ENCODE measurements at regions not wholly inside any gene's neighbourhood (a gene's known extent, or its start where the extent isn't known, plus 50 kb on each side); places are given as distances from the start of the nearest gene placed in this dataset.

- TF ChIP-seq, protein P1, sequence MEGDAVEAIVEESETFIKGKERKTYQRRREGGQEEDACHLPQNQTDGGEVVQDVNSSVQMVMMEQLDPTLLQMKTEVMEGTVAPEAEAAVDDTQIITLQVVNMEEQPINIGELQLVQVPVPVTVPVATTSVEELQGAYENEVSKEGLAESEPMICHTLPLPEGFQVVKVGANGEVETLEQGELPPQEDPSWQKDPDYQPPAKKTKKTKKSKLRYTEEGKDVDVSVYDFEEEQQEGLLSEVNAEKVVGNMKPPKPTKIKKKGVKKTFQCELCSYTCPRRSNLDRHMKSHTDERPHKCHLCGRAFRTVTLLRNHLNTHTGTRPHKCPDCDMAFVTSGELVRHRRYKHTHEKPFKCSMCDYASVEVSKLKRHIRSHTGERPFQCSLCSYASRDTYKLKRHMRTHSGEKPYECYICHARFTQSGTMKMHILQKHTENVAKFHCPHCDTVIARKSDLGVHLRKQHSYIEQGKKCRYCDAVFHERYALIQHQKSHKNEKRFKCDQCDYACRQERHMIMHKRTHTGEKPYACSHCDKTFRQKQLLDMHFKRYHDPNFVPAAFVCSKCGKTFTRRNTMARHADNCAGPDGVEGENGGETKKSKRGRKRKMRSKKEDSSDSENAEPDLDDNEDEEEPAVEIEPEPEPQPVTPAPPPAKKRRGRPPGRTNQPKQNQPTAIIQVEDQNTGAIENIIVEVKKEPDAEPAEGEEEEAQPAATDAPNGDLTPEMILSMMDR (IDR thresholded peaks at IDR 0.05 in 2 of 3, conservative IDR thresholded peaks at IDR 0.05 in 1 of 3; ENCODE audit: insufficient read depth in 2 of 3, low read depth in 1 of 3, low read length in 3 of 3): no peak
- no peak for TF ChIP-seq ZNF174 (CRISPR knock-in tag; IDR thresholded peaks at IDR 0.05)
- no peak for TF ChIP-seq ZBTB33 (CRISPR knock-in tag; IDR thresholded peaks at IDR 0.05)
- TF ChIP-seq CREB1 (IDR thresholded peaks at IDR 0.05): no peak
- no peak for TF ChIP-seq CREB1 (CRISPR knock-in tag; IDR thresholded peaks at IDR 0.05)
- TF ChIP-seq, protein P2, sequence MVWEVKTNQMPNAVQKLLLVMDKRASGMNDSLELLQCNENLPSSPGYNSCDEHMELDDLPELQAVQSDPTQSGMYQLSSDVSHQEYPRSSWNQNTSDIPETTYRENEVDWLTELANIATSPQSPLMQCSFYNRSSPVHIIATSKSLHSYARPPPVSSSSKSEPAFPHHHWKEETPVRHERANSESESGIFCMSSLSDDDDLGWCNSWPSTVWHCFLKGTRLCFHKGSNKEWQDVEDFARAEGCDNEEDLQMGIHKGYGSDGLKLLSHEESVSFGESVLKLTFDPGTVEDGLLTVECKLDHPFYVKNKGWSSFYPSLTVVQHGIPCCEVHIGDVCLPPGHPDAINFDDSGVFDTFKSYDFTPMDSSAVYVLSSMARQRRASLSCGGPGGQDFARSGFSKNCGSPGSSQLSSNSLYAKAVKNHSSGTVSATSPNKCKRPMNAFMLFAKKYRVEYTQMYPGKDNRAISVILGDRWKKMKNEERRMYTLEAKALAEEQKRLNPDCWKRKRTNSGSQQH (CRISPR knock-in tag; IDR thresholded peaks at IDR 0.05): no peak
- TF ChIP-seq, protein P3, sequence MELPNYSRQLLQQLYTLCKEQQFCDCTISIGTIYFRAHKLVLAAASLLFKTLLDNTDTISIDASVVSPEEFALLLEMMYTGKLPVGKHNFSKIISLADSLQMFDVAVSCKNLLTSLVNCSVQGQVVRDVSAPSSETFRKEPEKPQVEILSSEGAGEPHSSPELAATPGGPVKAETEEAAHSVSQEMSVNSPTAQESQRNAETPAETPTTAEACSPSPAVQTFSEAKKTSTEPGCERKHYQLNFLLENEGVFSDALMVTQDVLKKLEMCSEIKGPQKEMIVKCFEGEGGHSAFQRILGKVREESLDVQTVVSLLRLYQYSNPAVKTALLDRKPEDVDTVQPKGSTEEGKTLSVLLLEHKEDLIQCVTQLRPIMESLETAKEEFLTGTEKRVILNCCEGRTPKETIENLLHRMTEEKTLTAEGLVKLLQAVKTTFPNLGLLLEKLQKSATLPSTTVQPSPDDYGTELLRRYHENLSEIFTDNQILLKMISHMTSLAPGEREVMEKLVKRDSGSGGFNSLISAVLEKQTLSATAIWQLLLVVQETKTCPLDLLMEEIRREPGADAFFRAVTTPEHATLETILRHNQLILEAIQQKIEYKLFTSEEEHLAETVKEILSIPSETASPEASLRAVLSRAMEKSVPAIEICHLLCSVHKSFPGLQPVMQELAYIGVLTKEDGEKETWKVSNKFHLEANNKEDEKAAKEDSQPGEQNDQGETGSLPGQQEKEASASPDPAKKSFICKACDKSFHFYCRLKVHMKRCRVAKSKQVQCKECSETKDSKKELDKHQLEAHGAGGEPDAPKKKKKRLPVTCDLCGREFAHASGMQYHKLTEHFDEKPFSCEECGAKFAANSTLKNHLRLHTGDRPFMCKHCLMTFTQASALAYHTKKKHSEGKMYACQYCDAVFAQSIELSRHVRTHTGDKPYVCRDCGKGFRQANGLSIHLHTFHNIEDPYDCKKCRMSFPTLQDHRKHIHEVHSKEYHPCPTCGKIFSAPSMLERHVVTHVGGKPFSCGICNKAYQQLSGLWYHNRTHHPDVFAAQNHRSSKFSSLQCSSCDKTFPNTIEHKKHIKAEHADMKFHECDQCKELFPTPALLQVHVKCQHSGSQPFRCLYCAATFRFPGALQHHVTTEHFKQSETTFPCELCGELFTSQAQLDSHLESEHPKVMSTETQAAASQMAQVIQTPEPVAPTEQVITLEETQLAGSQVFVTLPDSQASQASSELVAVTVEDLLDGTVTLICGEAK (IDR thresholded peaks at IDR 0.05): no peak
- TF ChIP-seq, protein P3 (CRISPR knock-in tag; IDR thresholded peaks at IDR 0.05): no peak
- TF ChIP-seq RHOXF2B (CRISPR knock-in tag; conservative IDR thresholded peaks at IDR 0.05): no peak
- TF ChIP-seq, protein P4, sequence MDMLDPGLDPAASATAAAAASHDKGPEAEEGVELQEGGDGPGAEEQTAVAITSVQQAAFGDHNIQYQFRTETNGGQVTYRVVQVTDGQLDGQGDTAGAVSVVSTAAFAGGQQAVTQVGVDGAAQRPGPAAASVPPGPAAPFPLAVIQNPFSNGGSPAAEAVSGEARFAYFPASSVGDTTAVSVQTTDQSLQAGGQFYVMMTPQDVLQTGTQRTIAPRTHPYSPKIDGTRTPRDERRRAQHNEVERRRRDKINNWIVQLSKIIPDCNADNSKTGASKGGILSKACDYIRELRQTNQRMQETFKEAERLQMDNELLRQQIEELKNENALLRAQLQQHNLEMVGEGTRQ (CRISPR knock-in tag; IDR thresholded peaks at IDR 0.05): no peak
Measured at GRCh38 chr1:112111734-112112133, 122.3 kb upstream of the KCND3 start.

Data from K562 (cell line).